DND-41 (cell line): ENCODE measurements at regions not wholly inside any gene's neighbourhood (a gene's known extent, or its start where the extent isn't known, plus 50 kb on each side); places are given as distances from the start of the nearest gene placed in this dataset.

Experiments
- ATAC-seq: fragments of 200-7000 bp; cut with Tn5 transposase; 3 replicates; pipeline ENCODE4 v1.9.1; 2021; ENCODE audit warnings: low read depth; ENCODE audit not compliant: insufficient read depth
- DNase-seq: peaks from one replicate; pipeline ENCODE4 v3.0.0-alpha.2; 2020
- H2AFZ ChIP-seq: 2 replicates; pipeline ENCODE4 v1.6.0; 2012; ENCODE audit warnings: low read depth, low read length
- H3K27ac ChIP-seq: 2 replicates; pipeline ENCODE4 v1.5.1; 2012; ENCODE audit warnings: low read length, inconsistent platforms
- H3K27me3 ChIP-seq: fragments of 200-600 bp; sonication (generic); 2 replicates; pipeline ENCODE4 v1.6.0; 2012; ENCODE audit warnings: low read length, mild to moderate bottlenecking, inconsistent platforms; ENCODE audit not compliant: insufficient read depth, poor library complexity
- H3K36me3 ChIP-seq: 2 replicates; pipeline ENCODE4 v1.5.1; 2012; ENCODE audit warnings: low read length, inconsistent platforms; ENCODE audit not compliant: insufficient read depth
- H3K4me1 ChIP-seq: 2 replicates; pipeline ENCODE4 v1.5.1; 2012; ENCODE audit warnings: mild to moderate bottlenecking, low read length; ENCODE audit not compliant: insufficient read depth
- H3K4me2 ChIP-seq: 2 replicates; pipeline ENCODE4 v1.6.0; 2012; ENCODE audit warnings: mild to moderate bottlenecking, moderate library complexity, low read length, inconsistent platforms; ENCODE audit not compliant: insufficient read depth
- H3K4me3 ChIP-seq, 2 experiments: fragments of 200-600 bp in 1 of 2; shearing (Covaris generic) in 1 of 2; 2 replicates each; pipeline ENCODE4 v1.5.1; 2012 to 2016; ENCODE audit warnings: inconsistent platforms in 2 of 2, low read length in 2 of 2, mild to moderate bottlenecking in 2 of 2, low read depth in 1 of 2, moderate library complexity in 1 of 2
- H3K79me2 ChIP-seq: 2 replicates; pipeline ENCODE4 v1.6.0; 2012; ENCODE audit warnings: low read length, inconsistent platforms; ENCODE audit not compliant: insufficient read depth
- H3K9ac ChIP-seq: 2 replicates; pipeline ENCODE4 v1.6.0; 2012; ENCODE audit warnings: low read depth, mild to moderate bottlenecking, inconsistent platforms, low read length, moderate library complexity
- H3K9me3 ChIP-seq: 2 replicates; pipeline ENCODE4 v1.5.1; 2012; ENCODE audit warnings: low read length, moderate library complexity, mild to moderate bottlenecking, inconsistent platforms; ENCODE audit not compliant: insufficient read depth, severe bottlenecking
- H4K20me1 ChIP-seq: 2 replicates; pipeline ENCODE4 v1.6.0; 2012; ENCODE audit warnings: low read length; ENCODE audit not compliant: insufficient read depth
- CTCF ChIP-seq: IDR thresholded peaks from 2 replicates; pipeline ENCODE4 v1.5.1; 2012; ENCODE audit warnings: borderline replicate concordance, low read length, moderate library complexity, mild to moderate bottlenecking; ENCODE audit not compliant: poor library complexity, severe bottlenecking; ENCODE audit errors: extremely low read depth
- EZH2 ChIP-seq: IDR thresholded peaks from 3 replicates; pipeline ENCODE4 v1.6.1; 2012; ENCODE audit warnings: borderline replicate concordance, low read depth, mild to moderate bottlenecking, moderate library complexity, low read length, inconsistent platforms; ENCODE audit not compliant: severe bottlenecking

DNA sequence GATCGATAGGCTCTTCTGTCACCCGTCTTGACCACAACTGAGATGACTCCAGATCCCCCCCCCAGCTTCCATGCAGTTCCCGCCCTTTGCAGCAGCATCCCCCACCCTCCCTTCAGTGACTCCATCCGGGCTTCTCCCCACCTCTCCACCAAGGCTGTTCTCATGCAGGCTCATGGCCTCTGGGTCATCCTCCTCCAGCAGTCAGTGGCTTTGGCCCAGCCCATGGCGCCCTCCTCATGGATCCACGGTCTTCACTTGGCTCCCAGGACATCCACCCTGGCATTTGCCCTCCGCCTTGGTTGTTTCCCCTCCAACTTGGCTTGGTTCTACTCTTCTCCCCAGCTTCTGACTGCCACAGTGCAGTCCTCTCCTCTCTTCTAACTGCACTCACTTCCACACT, 96.7 kb upstream of the RUFY1 start:
- no peaks in the 10 kb centered on the region for H3K4me1 ChIP-seq
- no peaks in the 10 kb centered on the region for H3K79me2 ChIP-seq
- peaks cover 12% of the 10 kb centered on the region for H3K9me3 ChIP-seq
- no peak for TF ChIP-seq CTCF
- TF ChIP-seq EZH2, result no peak
- ATAC-seq (no peak), DNase-seq (no peak)
- H3K27ac ChIP-seq, result no peak overlapping the region
- H3K4me2 ChIP-seq, result no peak overlapping the region
- no peaks in the 10 kb centered on the region for H4K20me1 ChIP-seq
- H2AFZ ChIP-seq, result no peak overlapping the region
- H3K4me3 ChIP-seq, result no peak overlapping the region
- H3K27me3 ChIP-seq, result no peaks in the 10 kb centered on the region
- H3K36me3 ChIP-seq, result no peaks in the 10 kb centered on the region
- no peak overlapping the region for H3K9ac ChIP-seq

DNA sequence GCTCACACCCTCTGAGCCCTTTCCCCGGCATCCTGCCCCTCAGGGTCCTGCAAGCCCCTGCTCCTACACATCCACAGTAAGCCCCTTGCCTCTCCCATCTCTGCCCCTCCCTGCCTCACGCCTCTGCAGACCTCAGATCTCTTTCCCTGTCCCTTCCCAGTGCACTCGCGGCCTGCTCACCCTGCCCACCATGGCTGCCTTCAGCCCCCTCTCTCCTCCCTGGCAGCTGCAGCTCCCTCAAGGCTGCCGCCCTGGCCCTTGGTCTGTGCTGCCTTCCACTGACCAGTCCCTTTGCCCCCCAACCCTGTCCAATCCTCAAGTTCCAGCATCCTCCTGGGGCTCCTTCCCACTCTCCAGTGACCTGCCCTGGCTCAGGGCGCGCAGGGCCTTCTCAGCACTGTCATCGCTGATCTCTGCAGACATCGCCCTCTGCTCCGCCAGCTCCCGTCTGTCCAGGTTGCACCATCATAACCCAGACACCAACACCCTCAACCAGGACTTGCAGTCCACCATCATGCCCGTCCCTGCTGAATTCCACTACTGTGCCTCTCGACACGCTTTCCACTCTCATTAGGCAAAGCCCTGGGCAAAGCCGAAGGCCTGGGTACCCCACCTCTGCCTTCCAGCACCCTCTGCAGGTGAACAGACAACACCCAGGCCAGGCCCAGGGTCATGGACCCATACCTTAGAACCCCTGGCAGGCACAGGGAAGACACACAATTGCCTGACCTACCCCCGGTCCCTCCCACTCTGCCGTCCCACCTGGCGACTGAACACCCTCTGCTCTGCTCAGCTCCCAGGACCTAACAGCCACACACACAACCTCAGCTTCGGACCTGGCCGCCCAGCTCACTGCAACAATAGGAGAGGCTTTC, 97.8 kb upstream of the RUFY1 start:
- Histone ChIP-seq H3K36me3 (no peaks in the 10 kb centered on the region), H3K9me3 (peaks cover 12% of the 10 kb centered on the region), H3K79me2 (no peaks in the 10 kb centered on the region), H3K9ac (no peak overlapping the region), H3K4me3 (no peak overlapping the region), H3K27me3 (no peaks in the 10 kb centered on the region), H3K27ac (no peak overlapping the region), H3K4me2 (no peak overlapping the region), H3K4me1 (no peaks in the 10 kb centered on the region), H4K20me1 (no peaks in the 10 kb centered on the region), H2AFZ (no peak overlapping the region)
- TF ChIP-seq CTCF (no peak), EZH2 (no peak)
- ATAC-seq (no peak), DNase-seq (no peak)

GRCh38 chr5:179451828-179452196, 98.5 kb upstream of the RUFY1 start:
- Histone ChIP-seq H2AFZ (no peak overlapping the region), H3K79me2 (no peaks in the 10 kb centered on the region), H3K27ac (no peak overlapping the region), H4K20me1 (no peaks in the 10 kb centered on the region), H3K4me1 (no peaks in the 10 kb centered on the region), H3K9ac (no peak overlapping the region), H3K9me3 (peaks cover 12% of the 10 kb centered on the region), H3K27me3 (no peaks in the 10 kb centered on the region), H3K36me3 (no peaks in the 10 kb centered on the region), H3K4me2 (no peak overlapping the region), H3K4me3 (no peak overlapping the region)
- ATAC-seq (no peak), DNase-seq (no peak)
- TF ChIP-seq EZH2 (no peak), CTCF (no peak)
